NCI-H226 (cell line): ENCODE measurements at regions not wholly inside any gene's neighbourhood (a gene's known extent, or its start where the extent isn't known, plus 50 kb on each side); places are given as distances from the start of the nearest gene placed in this dataset.
"Not testable (repeated sequence)": the region's sequence is repeated elsewhere in the genome, so short reads cannot be mapped to it uniquely, and the experiment has no call there.

Experiments
- DNase-seq: peaks from one replicate; pipeline ENCODE4 v3.0.0-alpha.2; 2015

- DNase-seq, result no peak
Observed at GRCh38 chr4:169934794-169935429, 91.3 kb downstream of the MFAP3L start.

- peak; percentile 7 for DNase-seq
Observed at GRCh38 chr4:169933531-169933930, 92.7 kb downstream of the MFAP3L start.

- DNase-seq, result no peak
Observed at GRCh38 chr4:169931964-169932363, 94.2 kb downstream of the MFAP3L start.

GRCh38 chr4:169930755-169931154 is 95.4 kb downstream of the MFAP3L start:
- DNase-seq, result not testable (repeated sequence)

GRCh38 chr4:169927280-169927679 is 98.9 kb downstream of the MFAP3L start:
- no peak for DNase-seq

GRCh38 chr4:169925678-169926077 is 100.5 kb downstream of the MFAP3L start:
- DNase-seq, result no peak

GRCh38 chr4:169922632-169923276 is 103.4 kb downstream of the MFAP3L start:
- DNase-seq, result no peak

- no peak for DNase-seq
Observed at GRCh38 chr4:169921732-169922131, 104.5 kb downstream of the MFAP3L start.

GRCh38 chr4:169921237-169921636 is 105.0 kb downstream of the MFAP3L start:
- no peak for DNase-seq

GRCh38 chr4:169919194-169920124 is 106.7 kb downstream of the MFAP3L start:
- DNase-seq, result not testable (repeated sequence)

- DNase-seq, result no peak
Observed at GRCh38 chr4:169915545-169915944, 110.7 kb downstream of the MFAP3L start.

- no peak for DNase-seq
Observed at GRCh38 chr4:169914866-169915265, 111.3 kb downstream of the MFAP3L start.

- no peak for DNase-seq
Observed at GRCh38 chr4:169912996-169913395, 113.2 kb downstream of the MFAP3L start.

GRCh38 chr4:169909897-169910296 is 116.3 kb downstream of the MFAP3L start:
- DNase-seq, result no peak

GRCh38 chr4:169909479-169909878 is 116.7 kb downstream of the MFAP3L start:
- no peak for DNase-seq

- DNase-seq, result no peak
Observed at GRCh38 chr4:169907705-169908104, 118.5 kb downstream of the MFAP3L start.

GRCh38 chr4:169906821-169907220 is 119.4 kb downstream of the MFAP3L start:
- DNase-seq, result no peak

GRCh38 chr4:169906104-169906503 is 120.1 kb downstream of the MFAP3L start:
- DNase-seq, result no peak

GRCh38 chr4:169902658-169903345 is 123.4 kb downstream of the MFAP3L start:
- DNase-seq, result no peak

GRCh38 chr4:169900241-169900845 is 125.9 kb downstream of the MFAP3L start:
- no peak for DNase-seq

- no peak for DNase-seq
Observed at GRCh38 chr4:169899295-169899694, 126.9 kb downstream of the MFAP3L start.

GRCh38 chr4:169898095-169898494 is 128.1 kb downstream of the MFAP3L start:
- no peak for DNase-seq

GRCh38 chr4:169894767-169895166 is 131.4 kb downstream of the MFAP3L start:
- DNase-seq, result not testable (repeated sequence)
